Thyroid gland (tissue), 4 donors: ENCODE measurements at regions not wholly inside any gene's neighbourhood (a gene's known extent, or its start where the extent isn't known, plus 50 kb on each side); places are given as distances from the start of the nearest gene placed in this dataset.

ENCODE experiments used
- POLR2A ChIP-seq, 2 donors: fragments of 450-650 bp; IDR thresholded peaks; one replicate each; pipeline ENCODE4 v1.6.1; 2017; ENCODE audit warnings: antibody characterized with exemption in 2 of 2, mild to moderate bottlenecking in 2 of 2, moderate library complexity in 1 of 2
- TF ChIP-seq, protein P1 (sequence below), 6 experiments: fragments of 200-600 bp in 3 of 6; fragments of 450-650 bp in 3 of 6; sonication (generic) in 3 of 6; IDR thresholded peaks; one replicate each; pipeline ENCODE4 v1.5.1; 2016 to 2019; ENCODE audit warnings: antibody characterized with exemption in 6 of 6, mild to moderate bottlenecking in 2 of 6, inconsistent platforms in 1 of 6, moderate library complexity in 1 of 6

DNA sequence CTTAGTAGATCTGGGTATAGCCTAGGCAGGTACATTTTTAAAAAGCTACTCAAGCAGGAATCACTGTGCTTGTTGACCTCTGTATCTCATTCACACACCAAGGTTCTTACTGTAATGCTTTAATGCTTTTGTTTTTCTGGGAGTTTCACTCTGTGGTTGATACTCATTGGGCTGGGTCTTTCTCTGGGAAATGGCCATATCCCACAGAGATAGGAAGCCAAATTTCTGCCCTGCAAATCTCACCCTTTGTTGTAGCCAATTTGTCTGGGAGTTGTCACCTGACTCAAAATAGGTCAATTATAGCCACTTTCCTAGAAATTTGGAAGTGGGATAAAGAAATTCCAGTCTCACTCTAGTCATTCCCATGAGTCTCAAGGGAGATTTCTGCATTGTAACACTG, 195.8 kb upstream of the BDNF start:
- TF ChIP-seq, protein P1, sequence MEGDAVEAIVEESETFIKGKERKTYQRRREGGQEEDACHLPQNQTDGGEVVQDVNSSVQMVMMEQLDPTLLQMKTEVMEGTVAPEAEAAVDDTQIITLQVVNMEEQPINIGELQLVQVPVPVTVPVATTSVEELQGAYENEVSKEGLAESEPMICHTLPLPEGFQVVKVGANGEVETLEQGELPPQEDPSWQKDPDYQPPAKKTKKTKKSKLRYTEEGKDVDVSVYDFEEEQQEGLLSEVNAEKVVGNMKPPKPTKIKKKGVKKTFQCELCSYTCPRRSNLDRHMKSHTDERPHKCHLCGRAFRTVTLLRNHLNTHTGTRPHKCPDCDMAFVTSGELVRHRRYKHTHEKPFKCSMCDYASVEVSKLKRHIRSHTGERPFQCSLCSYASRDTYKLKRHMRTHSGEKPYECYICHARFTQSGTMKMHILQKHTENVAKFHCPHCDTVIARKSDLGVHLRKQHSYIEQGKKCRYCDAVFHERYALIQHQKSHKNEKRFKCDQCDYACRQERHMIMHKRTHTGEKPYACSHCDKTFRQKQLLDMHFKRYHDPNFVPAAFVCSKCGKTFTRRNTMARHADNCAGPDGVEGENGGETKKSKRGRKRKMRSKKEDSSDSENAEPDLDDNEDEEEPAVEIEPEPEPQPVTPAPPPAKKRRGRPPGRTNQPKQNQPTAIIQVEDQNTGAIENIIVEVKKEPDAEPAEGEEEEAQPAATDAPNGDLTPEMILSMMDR (IDR thresholded peaks at IDR 0.05): no peak
- TF ChIP-seq POLR2A (IDR thresholded peaks at IDR 0.05): no peak
